SH-SY5Y (cell line): ENCODE measurements at regions not wholly inside any gene's neighbourhood (a gene's known extent, or its start where the extent isn't known, plus 50 kb on each side); places are given as distances from the start of the nearest gene placed in this dataset.

Source experiments
- GATA2 ChIP-seq: IDR thresholded peaks from 2 replicates; pipeline ENCODE4 v1.6.1; 2011; ENCODE audit warnings: mild to moderate bottlenecking, low read depth, low read length
- GATA3 ChIP-seq: IDR thresholded peaks from 2 replicates; pipeline ENCODE4 v1.6.1; 2011; ENCODE audit warnings: low read depth, mild to moderate bottlenecking, low read length, moderate library complexity

GRCh38 chr11:116193321-116194131 lies 579.3 kb downstream of the BUD13 start:
- TF ChIP-seq GATA2 (no peak), GATA3 (no peak)
